K562 (cell line): ENCODE measurements at regions not wholly inside any gene's neighbourhood (a gene's known extent, or its start where the extent isn't known, plus 50 kb on each side); places are given as distances from the start of the nearest gene placed in this dataset.

Source experiments
- ATAC-seq: fragments of 200-7000 bp; cut with Tn5 transposase; 3 replicates; pipeline ENCODE4 v1.9.1; 2020; ENCODE audit warnings: moderate library complexity
- BruUV-seq: library from RNA; stranded (reverse); fragments of 400-500 nt; replicated peaks from 2 replicates; lab custom pipeline; 2021; lab: Mats Ljungman, UMichigan
- CTCF ChIA-PET: fragments of 300-600 bp; formaldehyde crosslinking; extraction: SDS; loops from one replicate; lab custom pipeline; 2021; ENCODE audit warnings: low intra/inter-chr PET ratio; lab: Yijun Ruan, JAX
- POLR2A ChIA-PET: fragments of 300-600, 350-650 bp; sonication (Branson Sonifier 250); formaldehyde crosslinking; extraction: SDS; loops from one replicate; lab custom pipeline; 2021; ENCODE audit warnings: antibody characterized with exemption, inconsistent platforms; lab: Yijun Ruan, JAX
- DNase-seq, 4 experiments: peaks; one replicate each; pipeline versions ENCODE4 v3.0.0 to v3.0.0-alpha.2; 2011 to 2018; ENCODE audit warnings: low spot score in 3 of 4, mixed read lengths in 3 of 4; ENCODE audit errors: extremely low read depth in 1 of 4
- FAIRE-seq: peaks from 2 replicates; lab custom pipeline; 2011; peaks lifted over from hg19 to GRCh38; lab: Jason Lieb, UNC
- H2AFZ ChIP-seq: 2 replicates; pipeline ENCODE4 v1.6.0; 2011; ENCODE audit warnings: low read depth, low read length, control low read depth, inconsistent platforms
- H3K27ac ChIP-seq: fragments of 200-600 bp; 3 replicates; pipeline ENCODE4 v1.8.0; 2011; ENCODE audit warnings: low read depth, mild to moderate bottlenecking, control low read depth, inconsistent platforms, low read length, moderate library complexity, mixed read lengths; ENCODE audit errors: extremely low read depth
- H3K27me3 ChIP-seq, 2 experiments: fragments of 300-600 bp in 1 of 2; 2 replicates in 1 of 2; 3 replicates in 1 of 2; pipeline versions ENCODE4 v1.6.0 to v1.8.0; 2011; ENCODE audit warnings: inconsistent platforms in 2 of 2, low read length in 2 of 2, mild to moderate bottlenecking in 1 of 2, mixed read lengths in 1 of 2, moderate library complexity in 1 of 2; ENCODE audit not compliant: control insufficient read depth in 2 of 2, insufficient read depth in 2 of 2
- H3K36me3 ChIP-seq: fragments of 300-600 bp; 3 replicates; pipeline ENCODE4 v1.8.0; 2011; ENCODE audit warnings: mild to moderate bottlenecking, low read length, inconsistent platforms; ENCODE audit not compliant: control insufficient read depth, insufficient read depth
- H3K4me1 ChIP-seq, 2 experiments: fragments of 200-600 bp in 1 of 2; replicated peaks in 1 of 2; 2 replicates in 1 of 2; 3 replicates in 1 of 2; pipeline versions ENCODE4 v1.5.1 to v1.8.0; 2011; ENCODE audit warnings: inconsistent platforms in 2 of 2, low read length in 2 of 2, mild to moderate bottlenecking in 1 of 2, mixed read lengths in 1 of 2, moderate library complexity in 1 of 2; ENCODE audit not compliant: control insufficient read depth in 2 of 2, insufficient read depth in 2 of 2
- H3K4me2 ChIP-seq: 2 replicates; pipeline ENCODE4 v1.6.1; 2011; ENCODE audit warnings: low read length, control low read depth, inconsistent platforms, mixed read lengths; ENCODE audit not compliant: insufficient read depth
- H3K4me3 ChIP-seq: fragments of 200-600 bp; sonication (generic), shearing (Covaris generic); 2 replicates; pipeline ENCODE4 v1.5.1; 2016; ENCODE audit warnings: control low read depth, inconsistent platforms
- H3K79me2 ChIP-seq: fragments of 200-600 bp; 3 replicates; pipeline ENCODE4 v1.8.0; 2011; ENCODE audit warnings: low read length, inconsistent platforms; ENCODE audit not compliant: control insufficient read depth, insufficient read depth
- H3K9ac ChIP-seq, 2 experiments: 2 replicates each; pipeline versions ENCODE4 v1.6.0 to v1.6.1; 2011; ENCODE audit warnings: low read depth in 2 of 2, low read length in 2 of 2, control low read depth in 1 of 2, inconsistent platforms in 1 of 2, mild to moderate bottlenecking in 1 of 2, mixed read lengths in 1 of 2; ENCODE audit not compliant: insufficient read depth in 1 of 2
- H3K9me1 ChIP-seq: one replicate; pipeline ENCODE4 v1.6.0; 2011; ENCODE audit warnings: inconsistent platforms, mild to moderate bottlenecking, low read length, moderate library complexity; ENCODE audit not compliant: control insufficient read depth, insufficient read depth
- H3K9me3 ChIP-seq: replicated peaks from 2 replicates; pipeline ENCODE4 v1.5.1; 2011; ENCODE audit warnings: low read depth, low read length, inconsistent platforms; ENCODE audit not compliant: control insufficient read depth, insufficient read depth
- H4K20me1 ChIP-seq: replicated peaks from 2 replicates; pipeline ENCODE4 v1.6.1; 2011; ENCODE audit warnings: low read length, inconsistent platforms, mixed read lengths; ENCODE audit not compliant: control insufficient read depth, insufficient read depth
- CCNT2 ChIP-seq: IDR thresholded peaks from 2 replicates; pipeline ENCODE4 v1.6.1; 2011; ENCODE audit warnings: borderline replicate concordance, low read depth, mild to moderate bottlenecking, moderate library complexity, mixed read lengths, low read length; ENCODE audit not compliant: insufficient read length; ENCODE audit errors: extremely low read depth
- E2F8 ChIP-seq: fragments of 450-650 bp; IDR thresholded peaks from 2 replicates; pipeline ENCODE4 v1.7.1; 2018; ENCODE audit warnings: mild to moderate bottlenecking, low read depth; ENCODE audit not compliant: partially characterized antibody
- HNRNPH1 ChIP-seq: fragments of 200-400 bp; formaldehyde crosslinking; optimal IDR thresholded peaks from 2 replicates; pipeline ENCODE3; 2017; ENCODE audit warnings: low read depth, mild to moderate bottlenecking, low read length, moderate library complexity
- HOMEZ ChIP-seq: fragments of 250-450 bp; sonication (Bioruptor Pico); IDR thresholded peaks from 2 replicates; pipeline ENCODE4 v1.4.0; 2020; ENCODE audit warnings: mild to moderate bottlenecking, moderate library complexity
- KLF16 ChIP-seq: IDR thresholded peaks from 2 replicates; pipeline ENCODE4 v1.6.1; 2016; ENCODE audit warnings: antibody characterized with exemption
- NFATC3 ChIP-seq: fragments of 450-650 bp; IDR thresholded peaks from 2 replicates; pipeline ENCODE4 v1.6.1; 2017; ENCODE audit warnings: mild to moderate bottlenecking
- PHB2 ChIP-seq: fragments of 450-650 bp; IDR thresholded peaks from 2 replicates; pipeline ENCODE4 v1.6.1; 2017; ENCODE audit warnings: low read depth
- STAT5A ChIP-seq: IDR thresholded peaks from 2 replicates; pipeline ENCODE4 v1.6.1; 2012; ENCODE audit warnings: low read length, inconsistent platforms, borderline replicate concordance
- XRCC5 ChIP-seq: fragments of 200-400 bp; formaldehyde crosslinking; IDR thresholded peaks from 2 replicates; pipeline ENCODE4 v1.6.1; 2017; ENCODE audit warnings: low read depth, mild to moderate bottlenecking, low read length
- ZNF232 ChIP-seq: sonication (generic); formaldehyde crosslinking; IDR thresholded peaks from 2 replicates; pipeline ENCODE4 v1.8.0; 2022; ENCODE audit warnings: mild to moderate bottlenecking, missing genetic modification reagents
- WGBS: fragments of 100-300 bp; shearing (Covaris generic); methylation state at CpG from one replicate; pipeline ENCODE4 v1.1.6; 2016; ENCODE audit warnings: low coverage, mixed read lengths; ENCODE audit not compliant: insufficient coverage; ENCODE audit errors: missing lambda C conversion rate; 5-methylcytosine and 5-hydroxymethylcytosine counted together
- in situ Hi-C: fragments of 300-500 bp; cut with MboI; formaldehyde crosslinking; loops from 4 replicates; pipeline ENCODE4 v1.15.0; 2018; ENCODE audit warnings: inconsistent platforms, mixed read lengths
- intact Hi-C: fragments of 100-400 bp; cut with micrococcal nuclease; formaldehyde crosslinking; loops from 2 replicates; pipeline ENCODE4 v1.14.2; 2022

- Histone ChIP-seq H3K4me3 (no peak overlapping the region), H3K9me3 (no peaks in the 10 kb centered on the region), H3K27ac (no peak overlapping the region), H3K4me2 (no peak overlapping the region), H3K4me1 (no peaks in the 10 kb centered on the region), H2AFZ (no peak overlapping the region), H3K27me3 (no peaks in the 10 kb centered on the region), H3K9me1 (no peaks in the 10 kb centered on the region), H4K20me1 (no peaks in the 10 kb centered on the region), H3K9ac (no peak overlapping the region), H3K79me2 (no peaks in the 10 kb centered on the region), H3K36me3 (no peaks in the 10 kb centered on the region)
- ChIA-PET POLR2A (no interaction called here), CTCF (no interaction called here)
- intact Hi-C loops: no loop called here
- DNase-seq: no peak
- ATAC-seq: no peak
- no peak for FAIRE-seq
- in situ Hi-C loops: loop anchor here (5.0 kb wide), 1 partner anchor 53 kb away; no protein-coding TSS in a partner anchor
- WGBS: 0% methylated on average over 2 of the region's 2 CpGs
- TF ChIP-seq NFATC3 (no peak), CCNT2 (no peak), STAT5A (no peak), HNRNPH1 (no peak), ZNF232 (no peak), XRCC5 (no peak), HOMEZ (CRISPR knock-in tag) (no peak), E2F8 (no peak), PHB2 (no peak), KLF16 (no peak)
- BruUV-seq: no TSS peak
Observed at GRCh38 chr2:147125145-147125544, 719.7 kb upstream of the ACVR2A start.
